NB4 (cell line): ENCODE measurements at regions not wholly inside any gene's neighbourhood (a gene's known extent, or its start where the extent isn't known, plus 50 kb on each side); places are given as distances from the start of the nearest gene placed in this dataset.

Experiments
- POLR2A ChIP-seq: IDR thresholded peaks from 2 replicates; pipeline ENCODE4 v1.6.1; 2011; ENCODE audit warnings: mild to moderate bottlenecking; ENCODE audit not compliant: insufficient read length; ENCODE audit errors: extremely low read depth
- TF ChIP-seq, protein P1 (sequence below): IDR thresholded peaks from one replicate; pipeline ENCODE4 v1.5.1; 2012; ENCODE audit warnings: low read depth, low read length

DNA sequence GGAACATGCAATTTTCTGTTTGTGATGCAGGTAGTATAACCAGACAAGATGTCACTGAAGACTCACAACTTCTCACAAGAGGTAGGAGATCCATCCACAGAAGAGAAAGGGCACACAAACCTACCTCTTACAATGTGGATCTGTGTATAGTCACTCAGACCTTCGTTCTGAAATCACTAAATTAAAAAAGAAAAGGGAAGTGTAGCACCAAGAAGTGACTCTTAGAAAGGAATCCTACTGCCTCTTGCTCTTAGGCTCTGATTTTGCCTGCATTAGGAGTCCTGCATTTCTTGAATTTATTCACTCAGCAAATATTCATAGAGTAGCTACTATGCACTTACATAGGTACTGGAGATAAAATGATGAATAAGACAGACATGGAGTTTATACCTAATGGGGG, 347.6 kb downstream of the BMP4 start:
- TF ChIP-seq, protein P1, sequence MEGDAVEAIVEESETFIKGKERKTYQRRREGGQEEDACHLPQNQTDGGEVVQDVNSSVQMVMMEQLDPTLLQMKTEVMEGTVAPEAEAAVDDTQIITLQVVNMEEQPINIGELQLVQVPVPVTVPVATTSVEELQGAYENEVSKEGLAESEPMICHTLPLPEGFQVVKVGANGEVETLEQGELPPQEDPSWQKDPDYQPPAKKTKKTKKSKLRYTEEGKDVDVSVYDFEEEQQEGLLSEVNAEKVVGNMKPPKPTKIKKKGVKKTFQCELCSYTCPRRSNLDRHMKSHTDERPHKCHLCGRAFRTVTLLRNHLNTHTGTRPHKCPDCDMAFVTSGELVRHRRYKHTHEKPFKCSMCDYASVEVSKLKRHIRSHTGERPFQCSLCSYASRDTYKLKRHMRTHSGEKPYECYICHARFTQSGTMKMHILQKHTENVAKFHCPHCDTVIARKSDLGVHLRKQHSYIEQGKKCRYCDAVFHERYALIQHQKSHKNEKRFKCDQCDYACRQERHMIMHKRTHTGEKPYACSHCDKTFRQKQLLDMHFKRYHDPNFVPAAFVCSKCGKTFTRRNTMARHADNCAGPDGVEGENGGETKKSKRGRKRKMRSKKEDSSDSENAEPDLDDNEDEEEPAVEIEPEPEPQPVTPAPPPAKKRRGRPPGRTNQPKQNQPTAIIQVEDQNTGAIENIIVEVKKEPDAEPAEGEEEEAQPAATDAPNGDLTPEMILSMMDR = no peak
- TF ChIP-seq POLR2A = no peak
